Uterus (tissue), 2 donors: ENCODE measurements at regions not wholly inside any gene's neighbourhood (a gene's known extent, or its start where the extent isn't known, plus 50 kb on each side); places are given as distances from the start of the nearest gene placed in this dataset.

Experiments used
- POLR2A ChIP-seq, 2 donors: fragments of 450-650 bp; IDR thresholded peaks; one replicate each; pipeline ENCODE4 v1.6.1; 2016; ENCODE audit warnings: antibody characterized with exemption in 2 of 2, mild to moderate bottlenecking in 1 of 2, moderate library complexity in 1 of 2
- TF ChIP-seq, protein P1 (sequence below), 4 experiments: fragments of 200-600 bp in 2 of 4; fragments of 450-650 bp in 2 of 4; sonication (generic) in 2 of 4; IDR thresholded peaks; one replicate each; pipeline ENCODE4 v1.5.1; 2016 to 2019; ENCODE audit warnings: antibody characterized with exemption in 4 of 4, mild to moderate bottlenecking in 2 of 4, moderate library complexity in 1 of 4

DNA sequence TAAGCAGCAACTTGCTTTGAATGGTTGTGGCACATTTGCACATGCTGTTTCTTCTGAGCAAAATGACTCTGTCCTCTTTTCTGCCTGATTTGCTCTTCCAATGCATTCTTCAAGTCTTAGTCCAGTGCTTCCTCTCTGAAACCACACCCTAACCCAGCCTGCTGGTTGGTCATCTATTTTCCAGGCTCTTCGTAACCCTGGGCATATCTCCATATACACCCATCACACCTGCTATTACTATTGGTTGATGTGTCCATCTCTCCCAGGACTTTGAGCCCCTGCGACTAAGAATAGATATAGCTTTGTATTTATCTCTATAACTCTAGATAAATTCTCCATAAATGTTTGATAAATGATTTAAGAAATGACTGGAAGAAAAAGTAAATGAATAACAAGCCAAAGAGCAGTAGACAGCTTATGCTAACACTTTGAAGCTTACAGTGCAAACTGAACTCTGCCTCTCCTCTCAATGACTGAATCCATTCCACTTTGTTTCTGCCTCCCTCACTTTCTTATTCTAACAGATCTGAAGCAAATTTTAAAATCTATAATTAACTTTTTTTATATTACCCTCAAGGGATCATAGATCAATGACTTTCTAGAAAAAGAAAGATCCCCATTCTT lies 59.7 kb upstream of the NT5E start:
- TF ChIP-seq POLR2A (IDR thresholded peaks at IDR 0.05): no peak
- TF ChIP-seq, protein P1, sequence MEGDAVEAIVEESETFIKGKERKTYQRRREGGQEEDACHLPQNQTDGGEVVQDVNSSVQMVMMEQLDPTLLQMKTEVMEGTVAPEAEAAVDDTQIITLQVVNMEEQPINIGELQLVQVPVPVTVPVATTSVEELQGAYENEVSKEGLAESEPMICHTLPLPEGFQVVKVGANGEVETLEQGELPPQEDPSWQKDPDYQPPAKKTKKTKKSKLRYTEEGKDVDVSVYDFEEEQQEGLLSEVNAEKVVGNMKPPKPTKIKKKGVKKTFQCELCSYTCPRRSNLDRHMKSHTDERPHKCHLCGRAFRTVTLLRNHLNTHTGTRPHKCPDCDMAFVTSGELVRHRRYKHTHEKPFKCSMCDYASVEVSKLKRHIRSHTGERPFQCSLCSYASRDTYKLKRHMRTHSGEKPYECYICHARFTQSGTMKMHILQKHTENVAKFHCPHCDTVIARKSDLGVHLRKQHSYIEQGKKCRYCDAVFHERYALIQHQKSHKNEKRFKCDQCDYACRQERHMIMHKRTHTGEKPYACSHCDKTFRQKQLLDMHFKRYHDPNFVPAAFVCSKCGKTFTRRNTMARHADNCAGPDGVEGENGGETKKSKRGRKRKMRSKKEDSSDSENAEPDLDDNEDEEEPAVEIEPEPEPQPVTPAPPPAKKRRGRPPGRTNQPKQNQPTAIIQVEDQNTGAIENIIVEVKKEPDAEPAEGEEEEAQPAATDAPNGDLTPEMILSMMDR (IDR thresholded peaks at IDR 0.05): no peak
